Right lobe of liver (tissue), 6 donors: ENCODE measurements at regions not wholly inside any gene's neighbourhood (a gene's known extent, or its start where the extent isn't known, plus 50 kb on each side); places are given as distances from the start of the nearest gene placed in this dataset.

Experiments used
- ATAC-seq, 4 donors: fragments of 200-7000 bp; cut with Tn5 transposase; one replicate each; pipeline ENCODE4 v1.9.1; 2020; ENCODE audit warnings: mild to moderate bottlenecking in 4 of 4, moderate library complexity in 4 of 4
- DNase-seq, 3 donors: peaks; one replicate each; pipeline ENCODE4 v3.0.0-alpha.2; 2020
- H3K27ac ChIP-seq, 3 donors: fragments of 200-600 bp; one replicate each; pipeline ENCODE4 v1.8.0; 2022
- H3K27me3 ChIP-seq, 2 donors: fragments of 200-600 bp; one replicate each; pipeline ENCODE4 v1.8.0; 2022
- H3K36me3 ChIP-seq, 4 donors: fragments of 200-600 bp; sonication (generic) in 1 of 4; one replicate each; pipeline versions ENCODE4 v1.5.1 to v1.8.0; 2017 to 2022; ENCODE audit warnings: control low read depth in 1 of 4
- H3K4me1 ChIP-seq, 4 donors: fragments of 200-600 bp; sonication (generic) in 1 of 4; one replicate each; pipeline versions ENCODE4 v1.5.1 to v1.8.0; 2017 to 2022; ENCODE audit warnings: control low read depth in 1 of 4
- H3K4me3 ChIP-seq, 3 donors: fragments of 200-600 bp; one replicate each; pipeline ENCODE4 v1.8.0; 2022
- H3K9me3 ChIP-seq, 4 donors: fragments of 200-600 bp; sonication (generic) in 1 of 4; one replicate each; pipeline versions ENCODE4 v1.5.1 to v1.8.0; 2017 to 2022; ENCODE audit warnings: control low read depth in 1 of 4
- CTCF ChIP-seq, 4 donors: fragments of 200-600 bp in 3 of 4; fragments of 450-650 bp in 1 of 4; IDR thresholded peaks; one replicate each; pipeline versions ENCODE4 v1.5.1 to v1.8.0; 2016 to 2022; ENCODE audit warnings: antibody characterized with exemption in 4 of 4, mild to moderate bottlenecking in 2 of 4
- POLR2A ChIP-seq: fragments of 450-650 bp; IDR thresholded peaks from one replicate; pipeline ENCODE4 v1.6.1; 2017; ENCODE audit warnings: antibody characterized with exemption, mild to moderate bottlenecking
- whole genome bisulfite sequencing: methylation state at CpG from one replicate; pipeline ENCODE4 v1.1.6; 2018; ENCODE audit warnings: low coverage, low lambda C conversion rate; ENCODE audit not compliant: insufficient coverage; ENCODE audit errors: missing lambda C conversion rate; 5-methylcytosine and 5-hydroxymethylcytosine counted together
- intact Hi-C, 2 donors: fragments of 100-400 bp; cut with DNase I; formaldehyde crosslinking; loops; one replicate each; pipeline versions ENCODE4 v1.11.2 to v1.14.1; 2022
- donor health status: DM: no; HTN: yes; CAD: no.
- donor health status: DM: no; HTN: no; CAD: no.
- donor health status: DM: no; HTN: no; CAD: no.
- donor health status: DM: no; HTN: yes; CAD: no.
- donor health status: DM: no; HTN: yes; CAD: no.

- intact Hi-C loops = no loop called here
- TF ChIP-seq CTCF (IDR thresholded peaks at IDR 0.05) (no peak), POLR2A (no peak)
- H3K9me3 ChIP-seq = no peaks in the 10 kb centered on the region
Measured at GRCh38 chr4:108547682-108548081, 72.7 kb upstream of the RPL34 start.

GRCh38 chr4:108546728-108547127 lies 73.6 kb upstream of the RPL34 start:
- DNase-seq (no peak), ATAC-seq (no peak)
- Histone ChIP-seq H3K4me3 (no peak overlapping the region), H3K9me3 (no peaks in the 10 kb centered on the region), H3K27ac (no peak overlapping the region), H3K27me3 (no peaks in the 10 kb centered on the region), H3K36me3 (no peaks in the 10 kb centered on the region), H3K4me1 (no peaks in the 10 kb centered on the region)
- TF ChIP-seq POLR2A (no peak), CTCF (IDR thresholded peaks at IDR 0.05) (no peak)
- intact Hi-C loops = no loop called here
- WGBS = 45% methylated on average over 2 of the region's 3 CpGs

More at GRCh38 chr4:108547682-108548081, 72.7 kb upstream of the RPL34 start:
- no peaks in the 10 kb centered on the region for H3K4me1 ChIP-seq
- H3K36me3 ChIP-seq = no peaks in the 10 kb centered on the region
- H3K27me3 ChIP-seq = no peaks in the 10 kb centered on the region
- DNase-seq = no peak
- no peak overlapping the region for H3K27ac ChIP-seq
- no peak for ATAC-seq
- H3K4me3 ChIP-seq = no peak overlapping the region

GRCh38 chr4:108544481-108544880 lies 75.9 kb upstream of the RPL34 start:
- no peak overlapping the region for H3K4me3 ChIP-seq
- DNase-seq = no peak
- no peak overlapping the region for H3K27ac ChIP-seq
- no peaks in the 10 kb centered on the region for H3K9me3 ChIP-seq
- no peaks in the 10 kb centered on the region for H3K4me1 ChIP-seq
- no peaks in the 10 kb centered on the region for H3K27me3 ChIP-seq
- intact Hi-C loops = no loop called here
- WGBS = 77% methylated on average over 4 of the region's 4 CpGs
- peak in 1 of 4 donors; percentile 39 for ATAC-seq
- TF ChIP-seq POLR2A (no peak), CTCF (IDR thresholded peaks at IDR 0.05) (no peak)
- H3K36me3 ChIP-seq = no peaks in the 10 kb centered on the region

- no peak for ATAC-seq
- H3K27ac ChIP-seq = no peak overlapping the region
- intact Hi-C loops = no loop called here
- no peaks in the 10 kb centered on the region for H3K36me3 ChIP-seq
- no peak for DNase-seq
- TF ChIP-seq POLR2A (no peak), CTCF (IDR thresholded peaks at IDR 0.05) (no peak)
- WGBS = 76% methylated on average over 6 of the region's 7 CpGs
- no peaks in the 10 kb centered on the region for H3K27me3 ChIP-seq
- H3K9me3 ChIP-seq = no peaks in the 10 kb centered on the region
- no peak overlapping the region for H3K4me3 ChIP-seq
- H3K4me1 ChIP-seq = no peaks in the 10 kb centered on the region
Measured at GRCh38 chr4:108543359-108543968, 76.9 kb upstream of the RPL34 start.

GRCh38 chr4:108540536-108540935 lies 79.8 kb upstream of the RPL34 start:
- H3K27me3 ChIP-seq = no peaks in the 10 kb centered on the region
- ATAC-seq (no peak), DNase-seq (no peak)
- no peak overlapping the region for H3K27ac ChIP-seq
- 72% methylated on average over 2 of the region's 2 CpGs for WGBS
- intact Hi-C loops = no loop called here
- H3K4me1 ChIP-seq = no peaks in the 10 kb centered on the region
- no peaks in the 10 kb centered on the region for H3K9me3 ChIP-seq
- H3K36me3 ChIP-seq = no peaks in the 10 kb centered on the region
- TF ChIP-seq CTCF (IDR thresholded peaks at IDR 0.05) (no peak), POLR2A (no peak)
- no peak overlapping the region for H3K4me3 ChIP-seq
